Tibial nerve (tissue), 4 donors: ENCODE measurements at regions not wholly inside any gene's neighbourhood (a gene's known extent, or its start where the extent isn't known, plus 50 kb on each side); places are given as distances from the start of the nearest gene placed in this dataset.
"Not testable (repeated sequence)": the region's sequence is repeated elsewhere in the genome, so short reads cannot be mapped to it uniquely, and the experiment has no call there.

Source experiments
- DNase-seq, 2 donors: peaks; one replicate each; pipeline ENCODE4 v3.0.0-alpha.2; 2019; ENCODE audit warnings: low spot score in 2 of 2
- H3K27ac ChIP-seq, 4 donors: fragments of 200-600 bp; sonication (generic) in 3 of 4; one replicate each; pipeline ENCODE4 v1.5.1; 2017 to 2019; ENCODE audit warnings: mild to moderate bottlenecking in 1 of 4
- H3K27me3 ChIP-seq, 2 donors: fragments of 200-600 bp; sonication (generic) in 1 of 2; one replicate each; pipeline versions ENCODE4 v1.5.1 to v1.6.0; 2017 to 2019
- H3K36me3 ChIP-seq, 3 donors: fragments of 200-600 bp; sonication (generic); one replicate each; pipeline ENCODE4 v1.5.1; 2018 to 2019
- H3K4me1 ChIP-seq, 4 donors: fragments of 200-600 bp; sonication (generic) in 3 of 4; one replicate each; pipeline ENCODE4 v1.5.1; 2017 to 2019
- H3K4me3 ChIP-seq, 4 donors: fragments of 200-600 bp; sonication (generic) in 3 of 4; one replicate each; pipeline ENCODE4 v1.5.1; 2017 to 2019; ENCODE audit warnings: mild to moderate bottlenecking in 1 of 4, moderate library complexity in 1 of 4
- H3K9me3 ChIP-seq, 4 donors: fragments of 200-600 bp; sonication (generic) in 3 of 4; one replicate each; pipeline ENCODE4 v1.5.1; 2017 to 2019
- CTCF ChIP-seq, 5 experiments: fragments of 200-600 bp in 3 of 5; fragments of 450-650 bp in 2 of 5; sonication (generic) in 3 of 5; IDR thresholded peaks; one replicate each; pipeline ENCODE4 v1.5.1; 2016 to 2019; ENCODE audit warnings: antibody characterized with exemption in 5 of 5, mild to moderate bottlenecking in 3 of 5, moderate library complexity in 2 of 5
- EP300 ChIP-seq, 2 donors: sonication (generic); formaldehyde crosslinking; IDR thresholded peaks; one replicate each; pipeline ENCODE4 v1.6.1; 2017; ENCODE audit warnings: antibody characterized with exemption in 2 of 2, mild to moderate bottlenecking in 1 of 2
- POLR2A ChIP-seq, 2 donors: fragments of 450-650 bp; IDR thresholded peaks; one replicate each; pipeline ENCODE4 v1.6.1; 2017; ENCODE audit warnings: antibody characterized with exemption in 2 of 2, mild to moderate bottlenecking in 2 of 2, moderate library complexity in 2 of 2
- WGBS, 2 donors: methylation state at CpG; one replicate each; pipeline ENCODE4 v1.1.5; 2018; 5-methylcytosine and 5-hydroxymethylcytosine counted together

- TF ChIP-seq POLR2A (IDR thresholded peaks at IDR 0.05): no peak
- TF ChIP-seq CTCF (IDR thresholded peaks at IDR 0.05): no peak
- no peak for TF ChIP-seq EP300 (IDR thresholded peaks at IDR 0.05)
- 89 to 91% methylated on average over 15 of the region's 15 CpGs for WGBS, 2 donors
- Histone ChIP-seq H3K36me3 (no peaks in the 10 kb centered on the region), H3K4me3 (no peak overlapping the region), H3K9me3 (no peaks in the 10 kb centered on the region), H3K27me3 (no peaks in the 10 kb centered on the region), H3K4me1 (no peaks in the 10 kb centered on the region), H3K27ac (no peak overlapping the region)
- no peak for DNase-seq
Measured at GRCh38 chr2:15692551-15693377, 101.1 kb downstream of the DDX1 start.

- H3K4me1 ChIP-seq: no peaks in the 10 kb centered on the region
- no peaks in the 10 kb centered on the region for H3K36me3 ChIP-seq
- H3K27ac ChIP-seq: no peak overlapping the region
- H3K4me3 ChIP-seq: no peak overlapping the region
- 88 to 94% methylated on average over 4 of the region's 4 CpGs for WGBS, 2 donors
- DNase-seq: no peak
- H3K9me3 ChIP-seq: no peaks in the 10 kb centered on the region
- no peaks in the 10 kb centered on the region for H3K27me3 ChIP-seq
- TF ChIP-seq CTCF (IDR thresholded peaks at IDR 0.05) (no peak), EP300 (IDR thresholded peaks at IDR 0.05) (no peak), POLR2A (IDR thresholded peaks at IDR 0.05) (no peak)
Measured at GRCh38 chr2:15693382-15693781, 101.7 kb downstream of the DDX1 start.

- no peak overlapping the region for H3K4me3 ChIP-seq
- TF ChIP-seq CTCF (IDR thresholded peaks at IDR 0.05) (no peak), EP300 (IDR thresholded peaks at IDR 0.05) (no peak), POLR2A (IDR thresholded peaks at IDR 0.05) (no peak)
- no peaks in the 10 kb centered on the region for H3K4me1 ChIP-seq
- H3K36me3 ChIP-seq: no peaks in the 10 kb centered on the region
- 58 to 62% methylated on average over 16 of the region's 16 CpGs for WGBS, 2 donors
- H3K9me3 ChIP-seq: no peaks in the 10 kb centered on the region
- no peak overlapping the region for H3K27ac ChIP-seq
- no peaks in the 10 kb centered on the region for H3K27me3 ChIP-seq
- DNase-seq: no peak
Measured at GRCh38 chr2:15693926-15694588, 102.4 kb downstream of the DDX1 start.

DNA sequence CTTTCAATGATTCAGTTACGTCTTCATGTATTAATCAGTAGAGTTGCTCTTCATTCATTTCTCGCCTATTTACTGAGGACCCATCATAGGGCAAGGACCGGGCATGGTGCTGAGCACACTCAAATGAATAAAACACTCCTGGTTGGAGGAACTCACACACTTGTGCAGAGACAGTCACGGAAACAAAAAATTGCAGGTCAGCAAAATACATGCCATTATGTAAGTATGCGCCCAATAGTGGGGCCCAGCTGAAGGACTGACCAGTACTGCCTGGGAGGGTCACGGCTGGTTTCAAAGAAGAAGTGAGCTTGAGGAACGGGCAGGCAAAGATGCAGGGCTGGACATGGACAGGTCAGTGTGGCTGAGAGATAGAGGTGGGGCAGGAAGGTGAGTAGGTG lies 102.9 kb downstream of the DDX1 start:
- Histone ChIP-seq H3K9me3 (no peaks in the 10 kb centered on the region), H3K36me3 (no peaks in the 10 kb centered on the region), H3K27ac (no peak overlapping the region), H3K27me3 (no peaks in the 10 kb centered on the region), H3K4me3 (no peak overlapping the region), H3K4me1 (no peaks in the 10 kb centered on the region)
- TF ChIP-seq POLR2A (IDR thresholded peaks at IDR 0.05): no peak
- TF ChIP-seq CTCF (IDR thresholded peaks at IDR 0.05): no peak
- TF ChIP-seq EP300 (IDR thresholded peaks at IDR 0.05): no peak
- 82 to 89% methylated on average over 7 of the region's 7 CpGs for WGBS, 2 donors
- DNase-seq: no peak

DNA sequence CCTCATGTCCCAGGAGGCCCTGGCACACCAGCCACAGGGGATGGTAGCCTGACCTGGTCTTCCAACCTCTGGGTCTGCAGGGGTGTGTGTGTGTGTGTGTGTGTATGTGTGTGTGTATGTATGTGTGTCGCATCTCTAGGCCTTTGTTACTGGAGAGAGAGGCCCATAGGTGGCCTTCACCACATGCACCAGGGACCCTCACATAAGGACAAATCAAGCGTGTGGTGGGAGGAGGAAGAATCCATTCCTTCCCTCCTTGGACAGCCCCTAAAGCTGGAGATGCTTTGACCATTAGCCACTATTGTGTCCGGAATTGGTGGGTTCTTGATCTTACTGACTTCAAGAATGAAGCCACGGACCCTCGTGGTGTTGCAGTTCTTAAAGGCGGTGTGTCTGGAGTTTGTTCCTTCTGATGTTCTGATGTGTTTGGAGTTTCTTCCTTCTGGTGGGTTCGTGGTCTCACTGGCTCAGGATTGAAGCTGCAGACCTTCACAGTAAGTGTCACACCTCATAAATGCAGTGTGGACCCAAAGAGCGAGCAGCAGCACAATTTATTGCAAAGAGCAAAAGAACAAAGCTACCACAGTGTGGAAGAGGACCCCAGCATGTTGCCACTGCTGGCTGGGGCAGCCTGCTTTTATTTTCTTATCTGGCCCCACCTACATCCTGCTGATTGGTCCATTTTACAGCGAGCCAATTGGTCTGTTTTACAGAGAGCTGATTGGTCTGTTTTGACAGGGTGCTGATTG lies 104.1 kb downstream of the DDX1 start:
- no peak overlapping the region for H3K4me3 ChIP-seq
- no peaks in the 10 kb centered on the region for H3K27me3 ChIP-seq
- no peaks in the 10 kb centered on the region for H3K9me3 ChIP-seq
- no peak for TF ChIP-seq POLR2A (IDR thresholded peaks at IDR 0.05)
- TF ChIP-seq EP300 (IDR thresholded peaks at IDR 0.05): no peak
- no peak for TF ChIP-seq CTCF (IDR thresholded peaks at IDR 0.05)
- H3K27ac ChIP-seq: no peak overlapping the region
- WGBS, 2 donors: 72 to 75% methylated on average over 9 of the region's 9 CpGs
- no peaks in the 10 kb centered on the region for H3K4me1 ChIP-seq
- no peaks in the 10 kb centered on the region for H3K36me3 ChIP-seq
- no peak for DNase-seq

DNA sequence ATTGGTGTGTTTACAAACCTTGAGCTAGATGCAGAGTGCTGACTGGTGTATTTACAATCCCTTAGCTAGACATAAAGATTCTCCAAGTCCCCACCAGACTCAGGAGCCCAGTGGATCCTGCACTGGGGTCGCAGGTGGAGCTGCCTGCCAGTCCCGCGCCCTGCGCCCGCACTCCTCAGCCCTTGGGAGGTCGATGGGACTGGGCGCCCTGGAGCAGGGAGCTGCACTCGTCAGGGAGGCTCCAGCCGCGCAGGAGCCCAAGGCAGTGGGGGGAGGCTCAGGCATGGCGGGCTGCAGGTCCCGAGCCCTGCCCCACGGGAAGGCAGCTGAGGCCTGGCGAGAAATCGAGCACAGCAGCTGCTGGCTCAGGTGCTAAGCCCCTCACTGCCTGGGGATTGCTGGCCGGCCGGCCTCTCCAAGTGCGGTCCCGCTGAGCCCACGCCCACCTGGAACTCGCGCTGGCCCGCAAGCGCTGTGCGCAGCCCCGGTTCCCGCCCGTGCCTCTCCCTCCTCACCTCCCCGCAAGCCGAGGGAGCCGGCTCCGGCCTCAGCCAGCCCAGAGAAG lies 105.0 kb downstream of the DDX1 start:
- 75 to 87% methylated on average over 18 to 23 of the region's 32 CpGs for WGBS, 2 donors
- H3K4me1 ChIP-seq, H3K27me3 ChIP-seq, H3K27ac ChIP-seq, DNase-seq, H3K9me3 ChIP-seq, H3K4me3 ChIP-seq, H3K36me3 ChIP-seq: not testable (repeated sequence)
